Spleen (tissue), 7 donors: ENCODE measurements at regions not wholly inside any gene's neighbourhood (a gene's known extent, or its start where the extent isn't known, plus 50 kb on each side); places are given as distances from the start of the nearest gene placed in this dataset.

Source experiments
- CTCF ChIP-seq, 11 experiments: fragments of 200-600 bp in 7 of 11; fragments of 450-650 bp in 4 of 11; sonication (generic) in 4 of 11; IDR thresholded peaks in 8 of 11; conservative IDR thresholded peaks in 3 of 11; 1 replicate in 7 of 11; 2 replicates in 4 of 11; pipeline versions ENCODE4 v1.4.0 to v1.8.0; 2016 to 2021; ENCODE audit warnings: antibody characterized with exemption in 11 of 11, inconsistent platforms in 4 of 11, mild to moderate bottlenecking in 1 of 11
- POLR2AphosphoS5 ChIP-seq, 3 donors: sonication (generic); formaldehyde crosslinking; IDR thresholded peaks; one replicate each; pipeline ENCODE4 v1.5.1; 2017; ENCODE audit warnings: antibody characterized with exemption in 3 of 3
- donor health status: DM: no; HTN: no; CAD: no; lungs with moderate emphysema.
- donor health status: DM: no; HTN: no; CAD: no.
- donor health status: DM: no; HTN: no; CAD: no.

GRCh38 chr14:104437703-104438102 lies 141.9 kb upstream of the C14orf180 start:
- TF ChIP-seq CTCF (IDR thresholded peaks at IDR 0.05 in 8 of 11, conservative IDR thresholded peaks at IDR 0.05 in 3 of 11) (no peak), POLR2AphosphoS5 (IDR thresholded peaks at IDR 0.05) (no peak)
